Breast epithelium (tissue), 3 donors: ENCODE measurements at regions not wholly inside any gene's neighbourhood (a gene's known extent, or its start where the extent isn't known, plus 50 kb on each side); places are given as distances from the start of the nearest gene placed in this dataset.
"Not testable (repeated sequence)": the region's sequence is repeated elsewhere in the genome, so short reads cannot be mapped to it uniquely, and the experiment has no call there.

Experiments used
- POLR2A ChIP-seq: fragments of 450-650 bp; IDR thresholded peaks from one replicate; pipeline ENCODE4 v1.6.1; 2016; ENCODE audit warnings: antibody characterized with exemption, mild to moderate bottlenecking, moderate library complexity
- POLR2AphosphoS5 ChIP-seq, 3 donors: sonication (generic); formaldehyde crosslinking; IDR thresholded peaks; one replicate each; pipeline ENCODE4 v1.6.1; 2017; ENCODE audit warnings: antibody characterized with exemption in 3 of 3

DNA sequence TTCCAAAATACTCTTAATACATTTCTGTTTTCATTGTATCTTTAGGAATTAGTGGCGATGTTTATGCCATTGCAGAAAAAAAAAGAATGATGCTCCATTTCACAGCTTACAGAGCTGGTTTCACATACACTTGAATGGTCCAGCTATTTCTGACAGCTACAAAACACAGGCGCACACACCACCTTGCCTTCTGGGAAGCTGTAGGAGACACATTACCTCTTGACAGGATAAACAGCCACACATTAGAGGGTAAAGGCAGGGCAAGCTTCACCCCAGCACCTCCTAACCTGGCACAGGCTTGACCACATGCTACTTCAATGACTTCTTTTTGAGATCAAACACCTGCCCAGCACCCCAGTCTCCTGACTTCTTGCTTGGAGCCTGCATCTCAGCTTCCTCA, 73.2 kb upstream of the PLGLB2 start:
- TF ChIP-seq POLR2A; POLR2AphosphoS5 (IDR thresholded peaks at IDR 0.05): not testable (repeated sequence)
